Stimulated activated CD4-positive, alpha-beta T cell treated with anti-CD3 and anti-CD28 coated beads, Interleukin-2, amount 100 ng/mL, for 48 hours (primary cell): ENCODE measurements at regions not wholly inside any gene's neighbourhood (a gene's known extent, or its start where the extent isn't known, plus 50 kb on each side); places are given as distances from the start of the nearest gene placed in this dataset.

ENCODE experiments used
- DNase-seq, 2 donors: peaks; one replicate each; pipeline ENCODE4 v3.0.0-alpha.2; 2020

- DNase-seq: no peak
These were observed 366.9 kb upstream of the HSFY2 start for GRCh38 chrY:19140285-19140920.

- DNase-seq: no peak
These were observed 360.9 kb upstream of the HSFY2 start for GRCh38 chrY:19134426-19134825.

- DNase-seq: no peak
These were observed 357.2 kb upstream of the HSFY2 start for GRCh38 chrY:19130569-19131358.

- DNase-seq: no peak
These were observed 353.4 kb upstream of the HSFY2 start for GRCh38 chrY:19126889-19127288.

GRCh38 chrY:19124609-19125008 lies 351.1 kb upstream of the HSFY2 start:
- DNase-seq: no peak

GRCh38 chrY:19122450-19122849 lies 348.9 kb upstream of the HSFY2 start:
- DNase-seq: no peak

- DNase-seq: no peak
These were observed 324.8 kb upstream of the HSFY2 start for GRCh38 chrY:19098349-19098748.

- no peak for DNase-seq
These were observed 321.9 kb upstream of the HSFY2 start for GRCh38 chrY:19095460-19095859.

GRCh38 chrY:19083006-19083405 lies 309.5 kb upstream of the HSFY2 start:
- DNase-seq: no peak

- DNase-seq: no peak
These were observed 304.2 kb upstream of the HSFY2 start for GRCh38 chrY:19077698-19078113.

- DNase-seq: no peak
These were observed 303.5 kb upstream of the HSFY2 start for GRCh38 chrY:19076846-19077697.

- peak in 1 of 2 donors; percentile 11 for DNase-seq
These were observed 302.1 kb upstream of the HSFY2 start for GRCh38 chrY:19075471-19076253.

- no peak for DNase-seq
These were observed 293.9 kb upstream of the HSFY2 start for GRCh38 chrY:19067435-19067834.

GRCh38 chrY:19066447-19067190 lies 293.1 kb upstream of the HSFY2 start:
- no peak for DNase-seq

GRCh38 chrY:19065119-19065518 lies 291.6 kb upstream of the HSFY2 start:
- no peak for DNase-seq

GRCh38 chrY:19059733-19060132 lies 286.2 kb upstream of the HSFY2 start:
- no peak for DNase-seq

- no peak for DNase-seq
These were observed 285.4 kb upstream of the HSFY2 start for GRCh38 chrY:19058831-19059370.

- no peak for DNase-seq
These were observed 282.6 kb upstream of the HSFY2 start for GRCh38 chrY:19056138-19056469.

- no peak for DNase-seq
These were observed 281.9 kb upstream of the HSFY2 start for GRCh38 chrY:19055232-19056137.

- DNase-seq: no peak
These were observed 280.3 kb upstream of the HSFY2 start for GRCh38 chrY:19053806-19054205.

GRCh38 chrY:19051021-19051420 lies 277.5 kb upstream of the HSFY2 start:
- DNase-seq: no peak
